ENCODE measurements at regions not wholly inside any gene's neighbourhood (a gene's known extent, or its start where the extent isn't known, plus 50 kb on each side); places are given as distances from the start of the nearest gene placed in this dataset.

GRCh38 chr10:44196008-44196320 lies 188.9 kb downstream of the CXCL12 start:
- DNase-seq: no peak

GRCh38 chr10:44195112-44196007 lies 189.5 kb downstream of the CXCL12 start:
- no peak for DNase-seq

- DNase-seq: no peak
Measured at GRCh38 chr10:44194435-44194834, 190.5 kb downstream of the CXCL12 start.

- DNase-seq: no peak
Measured at GRCh38 chr10:44193567-44194220, 191.2 kb downstream of the CXCL12 start.

- DNase-seq: no peak
Measured at GRCh38 chr10:44193166-44193565, 191.7 kb downstream of the CXCL12 start.

GRCh38 chr10:44192435-44192834 lies 192.5 kb downstream of the CXCL12 start:
- DNase-seq: no peak

- DNase-seq: no peak
Measured at GRCh38 chr10:44190541-44190940, 194.4 kb downstream of the CXCL12 start.

- DNase-seq: no peak
Measured at GRCh38 chr10:44186821-44187220, 198.1 kb downstream of the CXCL12 start.

- no peak for DNase-seq
Measured at GRCh38 chr10:44186150-44186549, 198.7 kb downstream of the CXCL12 start.

- no peak for DNase-seq
Measured at GRCh38 chr10:44185315-44185666, 199.6 kb downstream of the CXCL12 start.

- no peak for DNase-seq
Measured at GRCh38 chr10:44184633-44185314, 200.1 kb downstream of the CXCL12 start.

GRCh38 chr10:44183667-44184632 lies 200.9 kb downstream of the CXCL12 start:
- DNase-seq: no peak

GRCh38 chr10:44182909-44183308 lies 202.0 kb downstream of the CXCL12 start:
- no peak for DNase-seq

- DNase-seq: no peak
Measured at GRCh38 chr10:44180321-44181168, 204.4 kb downstream of the CXCL12 start.

GRCh38 chr10:44178856-44179255 lies 206.0 kb downstream of the CXCL12 start:
- DNase-seq: no peak

GRCh38 chr10:44178281-44178680 lies 206.6 kb downstream of the CXCL12 start:
- no peak for DNase-seq

GRCh38 chr10:44177610-44178009 lies 207.3 kb downstream of the CXCL12 start:
- no peak for DNase-seq

GRCh38 chr10:44176311-44176710 lies 208.6 kb downstream of the CXCL12 start:
- no peak for DNase-seq

- DNase-seq: no peak
Measured at GRCh38 chr10:44173608-44173894, 211.3 kb downstream of the CXCL12 start.

- no peak for DNase-seq
Measured at GRCh38 chr10:44172883-44173607, 211.9 kb downstream of the CXCL12 start.

GRCh38 chr10:44171765-44172164 lies 213.1 kb downstream of the CXCL12 start:
- no peak for DNase-seq

Measured in activated CD8-positive, alpha-beta memory T cell treated with anti-CD3 and anti-CD28 coated beads, Interleukin-2, amount 50 U/mL, for 4 hours (primary cell).